ENCODE measurements at regions not wholly inside any gene's neighbourhood (a gene's known extent, or its start where the extent isn't known, plus 50 kb on each side); places are given as distances from the start of the nearest gene placed in this dataset.

- no peak for FAIRE-seq
- Histone ChIP-seq H3K9ac (ENCODE audit: low read length in 3 of 3) (no peak overlapping the region), H3K9me3 (ENCODE audit: control insufficient read depth in 2 of 3, insufficient read depth in 1 of 3, low read length in 3 of 3) (no peaks in the 10 kb centered on the region), H3K36me3 (ENCODE audit: control insufficient read depth in 2 of 3, insufficient read depth in 3 of 3, low read length in 3 of 3) (no peaks in the 10 kb centered on the region), H3K4me3 (ENCODE audit: low read length in 3 of 3) (no peak overlapping the region), H3K4me1 (ENCODE audit: control insufficient read depth in 2 of 3, insufficient read depth in 2 of 3, low read depth in 1 of 3, low read length in 3 of 3) (no peaks in the 10 kb centered on the region), H3K27ac (ENCODE audit: low read depth in 2 of 2, low read length in 2 of 2) (no peak overlapping the region), H3K27me3 (ENCODE audit: control insufficient read depth, insufficient read depth, low read length) (no peaks in the 10 kb centered on the region)
- intact Hi-C loops (cut with DNase I) = no loop called here
- TF ChIP-seq CTCF (IDR thresholded peaks at IDR 0.05; ENCODE audit: borderline replicate concordance, extremely low read depth, insufficient read depth) = no peak
- no peak for DNase-seq
Observed at GRCh38 chr2:49656853-49657252, 502.5 kb upstream of the FSHR start.

- Histone ChIP-seq H3K4me3 (ENCODE audit: low read length in 3 of 3) (no peak overlapping the region), H3K4me1 (ENCODE audit: control insufficient read depth in 2 of 3, insufficient read depth in 2 of 3, low read depth in 1 of 3, low read length in 3 of 3) (no peaks in the 10 kb centered on the region), H3K9ac (ENCODE audit: low read length in 3 of 3) (no peak overlapping the region), H3K27me3 (ENCODE audit: control insufficient read depth, insufficient read depth, low read length) (no peaks in the 10 kb centered on the region), H3K9me3 (ENCODE audit: control insufficient read depth in 2 of 3, insufficient read depth in 1 of 3, low read length in 3 of 3) (peaks cover 0 to 10% (median 0%) of the 10 kb centered on the region in 3 donors), H3K27ac (ENCODE audit: low read depth in 2 of 2, low read length in 2 of 2) (no peak overlapping the region), H3K36me3 (ENCODE audit: control insufficient read depth in 2 of 3, insufficient read depth in 3 of 3, low read length in 3 of 3) (no peaks in the 10 kb centered on the region)
- DNase-seq (no peak), FAIRE-seq (no peak)
- TF ChIP-seq CTCF (IDR thresholded peaks at IDR 0.05; ENCODE audit: borderline replicate concordance, extremely low read depth, insufficient read depth) = no peak
- intact Hi-C loops (cut with DNase I) = no loop called here
Observed at GRCh38 chr2:49643149-49643548, 488.8 kb upstream of the FSHR start.

GRCh38 chr2:49640630-49641029 lies 486.3 kb upstream of the FSHR start:
- intact Hi-C loops (cut with DNase I) = no loop called here

More at GRCh38 chr2:49640630-49641029, 486.3 kb upstream of the FSHR start:
- no peak overlapping the region for H3K4me3 ChIP-seq (ENCODE audit: low read length in 3 of 3)
- H3K27me3 ChIP-seq (ENCODE audit: control insufficient read depth, insufficient read depth, low read length) = no peaks in the 10 kb centered on the region
- H3K36me3 ChIP-seq (ENCODE audit: control insufficient read depth in 2 of 3, insufficient read depth in 3 of 3, low read length in 3 of 3) = no peaks in the 10 kb centered on the region
- TF ChIP-seq CTCF (IDR thresholded peaks at IDR 0.05; ENCODE audit: borderline replicate concordance, extremely low read depth, insufficient read depth) = no peak
- DNase-seq (no peak), FAIRE-seq (no peak)
- no peaks in the 10 kb centered on the region for H3K4me1 ChIP-seq (ENCODE audit: control insufficient read depth in 2 of 3, insufficient read depth in 2 of 3, low read depth in 1 of 3, low read length in 3 of 3)
- no peak overlapping the region for H3K27ac ChIP-seq (ENCODE audit: low read depth in 2 of 2, low read length in 2 of 2)
- no peaks in the 10 kb centered on the region for H3K9me3 ChIP-seq (ENCODE audit: control insufficient read depth in 2 of 3, insufficient read depth in 1 of 3, low read length in 3 of 3)
- no peak overlapping the region for H3K9ac ChIP-seq (ENCODE audit: low read length in 3 of 3)
